Heart left ventricle (tissue), 16 donors: ENCODE measurements at regions not wholly inside any gene's neighbourhood (a gene's known extent, or its start where the extent isn't known, plus 50 kb on each side); places are given as distances from the start of the nearest gene placed in this dataset.

Experiments
- ATAC-seq, 4 donors: fragments of 200-7000 bp; cut with Tn5 transposase; one replicate each; pipeline ENCODE4 v1.9.1; 2020 to 2022; ENCODE audit warnings: moderate library complexity in 4 of 4, mild to moderate bottlenecking in 3 of 4, moderate number of reproducible peaks in 1 of 4
- DNase-seq, 5 donors: peaks; one replicate each; pipeline ENCODE4 v3.0.0-alpha.2; 2020
- H3K27ac ChIP-seq, 12 donors: fragments of 200-600 bp; sonication (generic) in 4 of 12; one replicate each; pipeline versions ENCODE4 v1.5.0 to v1.8.0; 2016 to 2022; ENCODE audit warnings: mild to moderate bottlenecking in 2 of 12
- H3K27me3 ChIP-seq, 9 donors: fragments of 200-600 bp; sonication (generic) in 2 of 9; one replicate each; pipeline versions ENCODE4 v1.5.1 to v1.8.0; 2016 to 2022; ENCODE audit warnings: mild to moderate bottlenecking in 3 of 9
- H3K36me3 ChIP-seq, 9 donors: fragments of 200-600 bp; sonication (generic) in 2 of 9; one replicate each; pipeline versions ENCODE4 v1.5.0 to v1.8.0; 2018 to 2022; ENCODE audit warnings: mild to moderate bottlenecking in 2 of 9
- H3K4me1 ChIP-seq, 12 donors: fragments of 200-600 bp; sonication (generic) in 4 of 12; one replicate each; pipeline versions ENCODE4 v1.5.0 to v1.8.0; 2016 to 2022; ENCODE audit warnings: mild to moderate bottlenecking in 3 of 12
- H3K4me3 ChIP-seq, 12 donors: fragments of 200-600 bp; sonication (generic) in 4 of 12; one replicate each; pipeline versions ENCODE4 v1.5.0 to v1.8.0; 2017 to 2022; ENCODE audit warnings: mild to moderate bottlenecking in 9 of 12, moderate library complexity in 4 of 12
- H3K9me3 ChIP-seq, 12 donors: fragments of 200-600 bp; sonication (generic) in 4 of 12; one replicate each; pipeline versions ENCODE4 v1.5.0 to v1.8.0; 2016 to 2022; ENCODE audit warnings: mild to moderate bottlenecking in 1 of 12
- CTCF ChIP-seq, 12 donors: fragments of 200-600 bp; sonication (generic) in 4 of 12; IDR thresholded peaks; one replicate each; pipeline versions ENCODE4 v1.5.0 to v1.8.0; 2018 to 2022; ENCODE audit warnings: antibody characterized with exemption in 12 of 12, mild to moderate bottlenecking in 5 of 12
- POLR2A ChIP-seq, 2 donors: fragments of 450-650 bp; IDR thresholded peaks; one replicate each; pipeline ENCODE4 v1.6.1; 2017; ENCODE audit warnings: antibody characterized with exemption in 2 of 2, mild to moderate bottlenecking in 2 of 2, moderate library complexity in 2 of 2
- WGBS, 4 donors: extraction: QIAGEN DNeasy Blood & Tissue Kit in 2 of 4; methylation state at CpG; one replicate each; pipeline versions ENCODE4 v1.1.5 to v1.1.7; 2013 to 2018; 5-methylcytosine and 5-hydroxymethylcytosine counted together
- intact Hi-C, 10 donors: fragments of 100-400 bp; cut with DNase I; formaldehyde crosslinking; loops; one replicate each; pipeline versions ENCODE4 v1.11.1 to v1.14.2; 2022
- donor health status: ischemic (EF 13 %, LVEDD 7.1; RV severe dilation, severe dysfunction).
- donor health status: healthy with polysubstance abuse.
- donor health status: DM: no; HTN: yes; CAD: no.
- donor health status: DM: no; HTN: no; CAD: no.
- donor health status: ischemic (EF 25% LVEDD 6.9; RV normal size, moderate dysfunction).
- donor health status: ischemic (EF 25% LVEDD 5.7; RV mildly dilated, moderate dysfunction).
- donor health status: healthy.
- donor health status: DM: yes; HTN: yes; CAD: no.
- donor health status: ischemic (EF 35%, LVEDD 5.7; RV mildly dilated, moderate dysfunction).
- donor health status: nonischemic (EF 11% LVEDD 7.7; RV severe dilation, severe dysfunction).
- donor health status: DM: yes; HTN: yes; CAD: no.
- donor health status: PGD.
- donor health status: ischemic (EF 29% LVEDD 5.4; RV normal size, mild dysfunction).
- donor health status: nonischemic (EF 23%, LVEDD 6.1; RV moderate dilation, normal function).

- Histone ChIP-seq H3K9me3 (no peaks in the 10 kb centered on the region), H3K27ac (peak overlapping the region in 9 of 12 donors; percentile 24 to 61 (median 55)), H3K4me1 (peaks cover 0 to 19% (median 11%) of the 10 kb centered on the region in 12 donors), H3K27me3 (no peaks in the 10 kb centered on the region), H3K4me3 (no peak overlapping the region), H3K36me3 (no peaks in the 10 kb centered on the region)
- intact Hi-C loops = loop anchor here in 8 of 10 donors (2.0 to 10.0 kb wide), 7 partner anchors 282 to 518 kb away; partner anchors contain the start of gene NUAK1 (in 6 of the 8)
- 84 to 90% (median 87%) methylated on average over 8 of the region's 8 CpGs for WGBS, 4 donors
- no peak for TF ChIP-seq CTCF (IDR thresholded peaks at IDR 0.05)
- no peak for TF ChIP-seq POLR2A (IDR thresholded peaks at IDR 0.05)
- ATAC-seq (peak in 3 of 4 donors; percentile 55 to 74 (median 68)), DNase-seq (peak in 2 of 5 donors; percentile 34 to 56)
Measured at GRCh38 chr12:105706321-105706972, 376.0 kb downstream of the C12orf75 start.

- Histone ChIP-seq H3K4me1 (peaks cover 0 to 19% (median 11%) of the 10 kb centered on the region in 12 donors), H3K27ac (no peak overlapping the region)
- 90 to 97% (median 94%) methylated on average over 3 of the region's 3 CpGs for WGBS, 4 donors
Measured at GRCh38 chr12:105706973-105707334, 376.5 kb downstream of the C12orf75 start.

GRCh38 chr12:105713606-105714305 lies 383.3 kb downstream of the C12orf75 start:
- intact Hi-C loops = no loop called here
- Histone ChIP-seq H3K9me3 (no peaks in the 10 kb centered on the region), H3K4me3 (no peak overlapping the region), H3K27me3 (no peaks in the 10 kb centered on the region), H3K36me3 (no peaks in the 10 kb centered on the region), H3K4me1 (peaks cover 0 to 5% (median 0%) of the 10 kb centered on the region in 12 donors), H3K27ac (no peak overlapping the region)
- TF ChIP-seq CTCF (IDR thresholded peaks at IDR 0.05) (no peak), POLR2A (IDR thresholded peaks at IDR 0.05) (no peak)
- no peak for DNase-seq
- 73 to 84% (median 81%) methylated on average over 4 of the region's 4 CpGs for WGBS, 4 donors
- ATAC-seq = no peak

More at GRCh38 chr12:105706973-105707334, 376.5 kb downstream of the C12orf75 start:
- ATAC-seq (no peak), DNase-seq (no peak)
- H3K27me3 ChIP-seq = no peaks in the 10 kb centered on the region
- intact Hi-C loops = loop anchor here in 8 of 10 donors (2.0 to 10.0 kb wide), 7 partner anchors 282 to 518 kb away; partner anchors contain the start of gene NUAK1 (in 6 of the 8)
- H3K4me3 ChIP-seq = no peak overlapping the region
- no peaks in the 10 kb centered on the region for H3K36me3 ChIP-seq
- H3K9me3 ChIP-seq = no peaks in the 10 kb centered on the region
- TF ChIP-seq POLR2A (IDR thresholded peaks at IDR 0.05) (no peak), CTCF (IDR thresholded peaks at IDR 0.05) (no peak)

- TF ChIP-seq POLR2A (IDR thresholded peaks at IDR 0.05) = no peak
Measured at GRCh38 chr12:105716621-105717020, 386.1 kb downstream of the C12orf75 start.

More at GRCh38 chr12:105716621-105717020, 386.1 kb downstream of the C12orf75 start:
- intact Hi-C loops = no loop called here
- Histone ChIP-seq H3K4me1 (peaks cover 0 to 5% (median 0%) of the 10 kb centered on the region in 12 donors), H3K27me3 (no peaks in the 10 kb centered on the region), H3K27ac (no peak overlapping the region), H3K36me3 (no peaks in the 10 kb centered on the region), H3K9me3 (no peaks in the 10 kb centered on the region), H3K4me3 (no peak overlapping the region)
- no peak for DNase-seq
- 75 to 79% (median 77%) methylated on average over 5 of the region's 5 CpGs for WGBS, 4 donors
- ATAC-seq = no peak
